ENCODE measurements at regions not wholly inside any gene's neighbourhood (a gene's known extent, or its start where the extent isn't known, plus 50 kb on each side); places are given as distances from the start of the nearest gene placed in this dataset.

- TF ChIP-seq POLR2A (IDR thresholded peaks at IDR 0.05; ENCODE audit: low read depth, low read length) (no peak), POU2F2 (IDR thresholded peaks at IDR 0.05; ENCODE audit: low read depth, low read length) (no peak), TAF1 (IDR thresholded peaks at IDR 0.05; ENCODE audit: low read depth, low read length) (no peak), POLR2AphosphoS5 (IDR thresholded peaks at IDR 0.05; ENCODE audit: low read depth, low read length) (no peak), PAX5 (IDR thresholded peaks at IDR 0.05; ENCODE audit: insufficient read depth, low read length, severe bottlenecking) (no peak)
Observed at GRCh38 chr3:197404754-197405153, 106.3 kb upstream of the DLG1 start.
